HG02973 (cell line): ENCODE measurements at regions not wholly inside any gene's neighbourhood (a gene's known extent, or its start where the extent isn't known, plus 50 kb on each side); places are given as distances from the start of the nearest gene placed in this dataset.
"Not testable (repeated sequence)": the region's sequence is repeated elsewhere in the genome, so short reads cannot be mapped to it uniquely, and the experiment has no call there.

Source experiments
- ATAC-seq: cut with Tn5 transposase; IDR thresholded peaks from one replicate; pipeline ENCODE4 v1.9.1; 2021; ENCODE audit warnings: moderate library complexity; ENCODE audit not compliant: unreplicated experiment

- ATAC-seq = no peak
Observed at GRCh38 chr1:9465640-9466039, 73.6 kb upstream of the SLC25A33 start.

- ATAC-seq = no peak
Observed at GRCh38 chr1:9466780-9467758, 72.2 kb upstream of the SLC25A33 start.

- not testable (repeated sequence) for ATAC-seq
Observed at GRCh38 chr1:9469882-9470281, 69.4 kb upstream of the SLC25A33 start.

- ATAC-seq = no peak
Observed at GRCh38 chr1:9471679-9472078, 67.6 kb upstream of the SLC25A33 start.

- ATAC-seq = no peak
Observed at GRCh38 chr1:9472386-9473031, 66.8 kb upstream of the SLC25A33 start.

- no peak for ATAC-seq
Observed at GRCh38 chr1:9473032-9473807, 66.0 kb upstream of the SLC25A33 start.

- no peak for ATAC-seq
Observed at GRCh38 chr1:9475061-9475627, 64.1 kb upstream of the SLC25A33 start.

- no peak for ATAC-seq
Observed at GRCh38 chr1:9476790-9477463, 62.3 kb upstream of the SLC25A33 start.

- ATAC-seq = no peak
Observed at GRCh38 chr1:9477535-9477934, 61.7 kb upstream of the SLC25A33 start.

GRCh38 chr1:9478021-9478420 is 61.2 kb upstream of the SLC25A33 start:
- ATAC-seq = no peak

GRCh38 chr1:9481048-9481447 is 58.2 kb upstream of the SLC25A33 start:
- ATAC-seq = no peak

- no peak for ATAC-seq
Observed at GRCh38 chr1:9482403-9482802, 56.9 kb upstream of the SLC25A33 start.

GRCh38 chr1:9482816-9483572 is 56.3 kb upstream of the SLC25A33 start:
- ATAC-seq = no peak

GRCh38 chr1:9486466-9487140 is 52.7 kb upstream of the SLC25A33 start:
- no peak for ATAC-seq
